HuH-7.5 (cell line): ENCODE measurements at regions not wholly inside any gene's neighbourhood (a gene's known extent, or its start where the extent isn't known, plus 50 kb on each side); places are given as distances from the start of the nearest gene placed in this dataset.

Source experiments
- DNase-seq: peaks from one replicate; pipeline ENCODE4 v3.0.0; 2011; ENCODE audit warnings: low spot score

DNA sequence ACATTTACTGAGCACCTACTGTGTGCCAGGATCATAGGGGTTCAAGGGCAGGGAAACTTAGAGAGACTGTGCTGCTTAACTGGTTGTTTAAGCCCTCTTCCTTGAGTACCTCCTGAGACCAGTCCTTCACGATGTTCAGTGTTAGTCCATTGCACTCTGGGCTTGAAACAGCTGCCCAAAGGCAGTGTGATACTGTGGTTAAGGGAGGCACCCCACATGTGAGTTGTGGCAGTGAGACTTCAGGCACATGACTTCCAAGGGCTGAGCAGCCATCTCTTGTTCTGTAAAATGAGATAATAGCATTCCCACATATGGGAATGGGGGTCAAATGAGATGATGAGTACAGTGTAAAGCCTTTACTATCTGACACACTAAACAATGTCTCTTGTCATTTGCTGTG lies 75.1 kb downstream of the LINGO1 start:
- no peak for DNase-seq

DNA sequence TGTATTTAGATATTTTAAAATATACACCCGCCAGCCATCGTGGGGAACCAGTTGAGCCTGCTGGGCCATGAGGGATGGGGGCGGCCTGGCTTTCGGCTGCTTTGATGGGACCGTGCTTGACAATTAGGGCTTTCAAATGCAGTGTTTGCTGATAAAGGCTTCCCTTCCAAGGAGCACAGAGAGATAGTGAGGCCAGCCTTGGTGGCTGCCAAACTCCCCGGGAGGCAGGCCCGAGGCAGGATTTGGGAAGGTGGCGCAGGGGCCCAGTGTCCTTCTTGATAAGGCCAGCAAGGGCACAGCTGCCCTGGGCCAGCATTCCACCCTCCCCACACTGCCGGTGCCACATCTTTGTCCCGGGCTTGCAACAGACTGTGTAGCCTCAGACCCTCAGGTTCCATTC lies 75.6 kb downstream of the LINGO1 start:
- DNase-seq: no peak

DNA sequence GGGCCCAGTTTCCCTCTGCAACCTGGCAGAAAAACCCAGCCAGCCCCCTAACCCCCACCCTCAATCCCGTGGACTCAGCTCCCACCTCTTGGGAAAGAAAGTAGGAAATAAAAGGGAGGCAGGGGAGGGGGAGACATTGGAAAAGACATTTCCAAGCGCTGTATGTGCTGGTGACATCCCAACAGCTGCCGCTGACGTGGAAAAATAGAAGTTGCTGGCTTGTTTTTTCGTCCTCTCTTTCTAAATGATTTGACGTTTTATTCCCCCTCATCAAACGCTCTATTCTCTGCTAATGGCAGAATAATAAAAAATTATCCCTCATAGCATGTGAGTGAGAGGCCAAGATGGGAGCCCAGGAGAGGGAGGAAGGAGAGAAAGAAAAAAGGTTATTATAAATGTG lies 76.1 kb downstream of the LINGO1 start:
- no peak for DNase-seq

DNA sequence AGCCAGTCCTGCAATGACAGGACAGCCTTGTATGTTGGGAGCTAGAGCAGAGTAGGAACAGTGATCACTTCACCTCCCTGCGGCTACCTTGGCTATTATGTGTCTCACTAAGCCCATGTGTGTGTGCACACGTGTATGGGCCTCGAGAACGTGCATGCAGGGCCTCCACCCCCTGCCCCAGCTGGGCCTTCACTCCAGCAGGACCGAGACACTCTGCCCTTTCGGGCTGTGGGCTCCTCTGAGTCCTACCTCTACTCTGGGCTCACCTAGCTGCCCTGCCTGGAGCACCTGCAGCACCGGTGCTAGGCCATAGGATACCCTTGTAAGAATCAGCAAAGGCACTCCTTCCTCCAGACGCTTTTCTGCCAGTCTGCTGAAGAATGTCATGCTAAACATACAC lies 77.5 kb downstream of the LINGO1 start:
- no peak for DNase-seq

DNA sequence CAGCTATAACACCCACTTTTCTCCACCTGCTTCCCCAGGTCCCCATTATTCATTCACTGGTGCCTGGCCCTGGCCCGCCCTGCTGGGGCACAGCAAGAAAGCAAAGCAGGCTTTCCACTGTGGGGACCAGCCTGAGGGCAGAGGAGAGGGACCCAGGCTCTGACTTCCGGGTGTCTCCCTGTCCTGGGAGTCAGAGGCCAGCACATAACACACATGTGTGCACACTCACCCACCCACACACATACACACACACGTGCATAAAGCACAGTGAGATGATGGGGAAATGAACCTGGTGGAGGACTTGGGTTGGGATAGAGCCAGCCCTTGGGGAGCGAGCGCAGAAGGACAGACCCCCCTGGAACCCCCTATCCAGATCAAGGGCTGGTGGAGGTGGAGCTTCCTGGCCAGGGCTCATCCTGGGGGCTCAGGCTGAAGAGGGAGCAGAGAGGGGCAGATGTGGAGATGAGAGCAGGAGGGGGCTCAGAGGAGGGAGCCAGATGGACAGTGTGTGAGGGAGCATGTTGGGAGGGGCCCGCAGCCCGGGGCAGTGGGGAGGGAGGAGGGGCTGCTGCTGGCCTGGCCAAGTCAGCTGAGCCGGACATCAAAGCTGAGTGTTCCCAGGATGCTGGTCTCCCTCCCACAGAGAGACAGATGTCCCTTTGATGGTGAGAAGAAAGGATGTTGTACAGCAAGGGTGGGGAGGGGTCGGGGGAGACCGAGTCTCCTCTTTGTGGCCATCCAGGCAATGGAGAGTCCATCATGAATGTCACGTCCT lies 78.2 kb downstream of the LINGO1 start:
- no peak for DNase-seq

DNA sequence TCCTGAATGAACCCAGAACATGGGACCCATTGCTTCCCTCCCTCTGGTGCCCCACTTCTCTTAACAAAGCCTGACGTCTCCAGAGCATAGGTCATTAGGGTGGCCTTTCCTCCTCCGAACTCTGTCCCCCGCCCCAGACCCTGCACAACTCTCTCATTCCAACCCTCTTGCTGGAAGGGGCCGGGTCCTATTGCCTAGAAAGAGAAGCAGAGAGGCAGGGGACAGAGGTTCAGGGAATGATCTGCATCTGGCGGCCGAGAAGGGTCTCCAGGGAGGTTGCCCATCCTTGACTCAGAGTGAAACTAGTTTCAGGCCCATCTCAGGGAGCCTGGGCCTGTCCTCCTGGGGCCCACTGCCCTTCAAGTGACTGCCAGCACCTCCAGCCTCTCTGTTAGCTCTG lies 79.0 kb downstream of the LINGO1 start:
- no peak for DNase-seq

DNA sequence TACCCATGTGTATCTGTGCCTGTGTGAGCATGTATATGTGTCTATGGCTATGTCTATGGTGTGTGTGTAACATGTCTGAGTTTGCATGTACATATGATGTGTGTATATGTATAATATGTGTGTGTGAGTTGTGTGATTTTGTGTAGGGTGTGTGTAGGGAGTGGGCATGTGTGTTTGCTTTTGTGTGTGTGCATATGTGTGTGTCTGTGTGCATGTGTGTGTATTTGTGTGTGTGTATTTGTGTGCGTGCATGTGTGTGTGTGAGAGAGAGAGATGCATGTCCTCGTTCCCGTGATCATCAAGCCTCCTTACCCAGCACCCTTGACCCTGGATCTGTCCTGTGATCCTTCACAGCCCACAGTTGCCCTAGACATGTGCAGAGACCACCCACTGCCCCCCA lies 79.5 kb downstream of the LINGO1 start:
- DNase-seq: no peak

DNA sequence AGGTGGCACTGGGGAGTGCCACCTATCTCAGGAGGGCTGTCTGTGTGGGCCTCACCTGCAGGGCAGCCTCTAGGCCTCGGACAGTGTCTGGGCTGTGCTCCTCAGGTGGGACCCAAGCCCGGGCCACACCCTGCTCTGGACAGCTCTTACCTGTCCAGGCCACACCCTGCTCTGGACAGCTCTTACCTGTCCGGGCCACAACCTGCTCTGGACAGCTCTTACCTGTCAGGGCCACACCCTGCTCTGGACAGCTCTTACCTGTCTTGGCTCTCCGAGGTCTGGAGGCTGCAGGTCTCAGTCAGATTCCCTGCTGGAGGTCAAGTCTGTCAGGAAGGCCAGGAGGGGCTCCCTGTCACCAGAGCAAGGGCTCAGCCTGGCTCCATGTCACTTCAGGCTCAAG lies 80.6 kb downstream of the LINGO1 start:
- DNase-seq: no peak

DNA sequence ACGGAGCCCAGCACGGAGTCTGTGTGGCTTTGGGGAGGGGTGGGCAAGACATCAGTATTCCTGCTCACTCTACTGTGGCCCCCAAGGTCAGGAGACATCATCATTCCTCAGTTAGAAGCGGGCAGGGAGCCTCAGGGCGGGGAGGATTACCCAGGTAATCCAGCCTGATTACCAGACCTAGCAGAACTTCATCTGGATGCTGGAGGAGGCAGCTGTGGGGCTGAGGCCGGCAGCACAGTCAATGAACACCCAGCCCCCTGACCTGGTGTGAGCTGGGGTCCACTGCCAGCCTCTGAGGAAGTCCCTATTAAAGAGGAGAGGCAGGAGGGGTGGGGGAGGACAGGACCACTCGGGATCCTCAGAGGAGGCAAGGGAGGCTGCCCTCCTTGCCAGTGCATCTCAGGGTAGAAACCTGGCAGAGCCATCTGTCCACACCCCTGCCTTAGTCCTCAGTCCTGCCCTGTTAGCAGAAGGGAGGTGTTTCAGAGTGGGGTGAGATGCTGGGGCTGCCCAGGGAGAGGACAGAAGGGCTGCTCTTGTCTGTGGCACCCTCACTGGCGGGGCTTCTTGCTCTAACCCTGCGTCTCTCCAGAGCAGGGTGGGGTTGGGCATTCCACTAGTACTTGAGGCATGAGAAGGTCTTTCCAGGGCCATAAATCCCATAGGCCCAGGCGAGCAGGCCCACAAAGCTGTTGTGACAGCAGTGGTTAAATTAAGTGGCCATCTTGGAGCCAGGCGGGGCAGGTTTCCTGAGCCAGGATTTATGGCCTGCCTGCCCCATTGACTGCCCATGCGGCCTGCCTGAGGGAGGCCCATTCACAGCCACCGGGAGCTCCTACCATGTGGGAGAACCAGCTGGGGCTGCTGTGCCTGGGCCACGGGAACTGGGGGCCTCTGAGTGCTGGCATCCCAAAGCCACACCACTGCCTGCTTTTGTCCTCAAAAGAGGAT lies 82.1 kb downstream of the LINGO1 start:
- DNase-seq: no peak

DNA sequence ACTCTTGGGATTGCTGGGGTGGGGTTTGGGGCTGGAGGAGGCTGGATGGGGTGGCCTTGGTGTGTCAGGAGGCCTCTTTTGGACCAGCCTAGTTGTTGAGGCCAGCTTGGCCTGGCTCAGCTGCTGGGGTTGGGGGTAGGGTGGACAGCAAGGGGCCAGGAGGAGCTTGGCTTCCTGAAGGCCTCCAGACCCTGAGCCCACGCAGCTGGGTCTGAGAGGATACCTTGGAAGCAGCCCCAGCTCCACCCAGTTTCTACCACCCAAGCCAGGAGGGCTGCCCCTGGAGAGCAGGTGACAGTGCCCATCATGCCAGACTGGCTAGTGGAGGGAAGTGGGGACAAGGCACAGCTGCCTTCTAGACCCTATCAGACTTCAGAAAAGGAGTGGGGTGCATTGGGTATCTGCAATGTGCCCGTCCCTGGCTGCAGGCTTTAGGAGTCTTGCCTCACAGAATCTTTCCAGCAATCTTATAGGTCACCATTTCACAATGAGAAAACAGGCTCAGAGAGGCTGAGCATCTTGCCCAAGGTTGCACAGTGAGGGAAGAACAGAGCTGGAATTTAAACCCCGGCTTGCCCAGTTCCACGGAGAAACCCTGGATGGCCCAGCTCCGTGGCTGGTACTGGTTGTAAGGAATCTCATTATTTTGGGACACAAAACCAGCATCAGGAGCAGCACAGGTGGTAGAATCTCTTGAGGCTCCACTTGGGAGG lies 83.0 kb downstream of the LINGO1 start:
- no peak for DNase-seq

DNA sequence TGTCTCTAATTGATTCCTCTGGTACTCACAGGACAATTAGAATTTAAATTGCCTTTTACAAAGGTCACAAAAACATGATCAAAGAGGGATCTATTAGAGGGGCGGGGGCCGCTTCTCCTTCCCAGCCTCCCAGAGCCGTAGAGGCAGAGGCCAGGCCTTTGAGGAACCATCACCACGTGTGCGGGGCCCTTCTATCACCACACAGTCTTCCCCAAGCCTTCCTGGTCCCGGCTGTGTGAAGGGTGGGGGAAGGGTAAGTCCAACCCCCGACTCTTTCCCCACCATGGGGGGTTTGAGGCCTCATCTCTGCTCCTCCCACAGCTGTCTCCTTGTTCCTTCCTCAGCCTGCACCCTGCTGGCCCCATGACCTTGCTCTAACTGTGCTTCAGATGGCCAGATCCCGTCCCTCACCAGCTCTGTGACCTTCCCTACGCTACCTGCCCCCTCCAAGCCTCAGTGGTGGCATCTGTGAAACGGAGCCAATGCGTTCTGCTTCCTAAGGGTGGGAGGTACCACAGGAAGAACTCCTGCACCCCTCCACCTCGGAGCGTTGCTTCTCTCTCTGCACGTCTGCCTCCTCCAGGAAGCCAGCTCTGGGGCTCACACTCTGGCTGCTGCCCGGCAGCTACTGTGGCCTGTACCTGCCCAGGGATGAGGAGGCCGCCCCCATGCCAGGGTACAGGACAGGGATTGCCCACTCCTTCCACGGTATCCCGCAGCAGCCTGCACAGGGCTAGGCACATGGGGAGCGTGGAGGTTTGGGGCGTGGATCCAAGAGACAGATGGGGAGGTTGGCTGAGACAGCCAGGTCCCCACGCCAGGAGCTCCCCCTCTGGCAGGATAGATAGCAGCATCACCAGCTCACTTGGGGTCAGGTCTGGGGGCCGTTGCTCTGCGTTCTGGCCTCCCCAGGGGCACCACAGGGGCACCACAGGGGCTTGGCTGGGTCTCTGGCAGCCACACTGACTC lies 83.8 kb downstream of the LINGO1 start:
- DNase-seq: no peak

DNA sequence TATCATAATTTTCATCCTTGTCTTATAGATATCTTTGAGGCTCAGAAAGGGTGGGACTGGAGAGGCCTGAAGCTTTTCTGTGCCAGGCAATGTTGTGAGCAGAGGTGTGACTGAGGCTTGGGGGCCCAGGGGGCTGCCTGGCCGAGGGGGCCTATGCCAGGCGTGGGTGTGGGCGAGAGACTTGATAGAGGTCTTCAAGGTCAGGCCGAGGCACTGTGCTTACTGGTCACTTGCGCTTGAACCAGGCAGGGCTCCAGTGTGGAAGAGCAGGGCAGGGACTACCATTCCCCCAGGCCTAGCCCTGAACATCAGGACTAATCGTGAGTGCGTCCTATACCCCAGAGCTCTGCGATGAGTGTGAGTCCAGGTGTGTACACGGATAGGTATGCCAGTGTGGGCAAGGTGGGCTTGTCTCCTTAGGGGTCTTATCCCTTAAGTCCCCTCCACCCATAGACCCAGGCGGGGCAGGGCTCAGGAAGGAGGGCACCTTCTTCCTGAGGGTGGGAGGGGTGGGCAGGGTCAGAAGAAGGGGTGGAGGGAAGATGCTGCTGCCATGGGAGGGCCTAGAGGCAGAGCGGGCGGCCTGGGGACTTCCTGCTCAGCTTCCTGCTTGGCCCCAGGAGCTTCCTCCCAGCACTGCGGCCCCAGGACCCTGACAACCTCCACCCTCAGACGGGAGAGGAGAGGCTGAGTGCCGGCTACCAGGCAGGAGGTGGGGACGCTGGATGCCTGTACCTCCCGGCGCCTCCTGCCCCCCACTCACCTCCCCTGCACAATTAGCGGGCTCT lies 84.7 kb downstream of the LINGO1 start:
- DNase-seq: no peak

DNA sequence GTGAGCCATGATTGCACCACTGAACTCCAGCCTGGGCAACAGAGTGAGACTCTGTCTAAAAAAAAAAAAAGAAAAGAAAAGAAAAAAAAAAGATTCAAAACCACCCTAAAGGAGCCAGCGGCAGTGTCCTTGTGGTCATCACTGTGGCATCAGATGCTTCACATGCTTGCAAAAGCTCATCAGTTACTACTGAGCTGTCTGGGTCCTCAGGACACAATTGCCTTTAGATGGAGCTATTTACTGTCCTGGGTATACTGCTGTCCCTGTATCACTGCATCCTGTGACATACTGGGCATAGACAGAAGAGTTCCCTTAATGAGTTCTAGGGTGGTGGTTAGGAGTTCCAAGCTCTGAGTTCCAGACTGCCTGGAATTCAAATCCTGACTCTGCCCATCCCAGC lies 85.8 kb downstream of the LINGO1 start:
- no peak for DNase-seq

DNA sequence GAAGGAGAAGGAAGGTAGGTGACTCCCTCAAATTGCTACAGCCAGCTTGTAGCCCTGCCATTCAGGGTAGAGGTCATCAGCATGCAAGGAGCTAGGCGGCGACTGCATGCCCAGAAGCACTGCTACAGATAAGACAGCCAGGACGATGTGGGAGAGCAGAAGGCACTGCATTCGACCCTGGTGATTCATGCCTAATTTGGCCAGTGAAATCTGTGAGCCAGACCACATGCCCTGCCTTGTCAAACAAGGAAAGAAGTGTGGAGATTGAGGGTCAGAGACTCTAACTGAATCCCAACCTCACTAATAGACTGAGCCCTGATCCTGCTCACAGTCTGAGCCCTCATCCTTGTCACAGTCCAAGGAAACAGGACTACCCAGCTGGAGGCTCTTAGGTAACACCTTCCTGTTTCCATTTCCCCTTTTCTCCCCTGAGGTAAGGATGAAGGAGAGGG lies 86.6 kb downstream of the LINGO1 start:
- DNase-seq: no peak

DNA sequence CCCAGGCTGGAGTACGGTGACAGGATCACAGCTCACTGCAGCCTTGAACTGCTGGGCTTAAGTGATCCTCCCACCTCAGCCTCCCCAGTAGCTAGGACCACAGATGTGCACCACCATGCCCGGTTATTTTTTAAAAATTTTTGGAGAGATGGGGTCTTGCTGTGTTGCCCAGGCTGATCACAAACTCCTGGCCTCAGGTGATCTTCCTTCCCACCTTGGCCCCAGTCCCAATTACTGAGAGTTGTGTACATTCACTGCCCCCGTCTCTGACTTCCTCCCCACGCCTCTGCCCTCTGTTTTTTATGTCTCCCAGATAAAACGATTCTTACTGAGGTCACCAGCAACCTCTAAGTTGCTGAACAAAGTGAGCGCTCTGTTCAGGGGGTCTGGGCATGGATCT lies 87.7 kb downstream of the LINGO1 start:
- no peak for DNase-seq

DNA sequence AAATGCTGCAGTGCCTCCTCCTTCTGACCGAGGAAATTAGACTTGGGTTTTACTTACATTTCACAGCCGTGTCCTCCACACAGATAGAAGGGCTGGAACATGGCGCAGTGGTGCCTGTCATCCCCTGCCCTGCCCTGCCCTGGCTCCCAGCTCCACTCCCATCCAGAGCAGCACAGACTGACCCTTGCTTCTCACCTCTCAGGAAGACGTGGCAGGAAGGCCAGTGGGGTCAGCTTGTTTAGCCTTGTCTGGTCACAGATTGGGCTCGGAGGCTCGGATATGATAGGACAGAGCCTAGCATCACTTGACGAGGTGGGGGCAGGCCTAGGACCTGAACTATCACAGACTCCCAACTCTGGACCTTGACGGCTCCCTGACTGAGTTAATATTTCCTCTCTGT lies 88.5 kb downstream of the LINGO1 start:
- DNase-seq: no peak

DNA sequence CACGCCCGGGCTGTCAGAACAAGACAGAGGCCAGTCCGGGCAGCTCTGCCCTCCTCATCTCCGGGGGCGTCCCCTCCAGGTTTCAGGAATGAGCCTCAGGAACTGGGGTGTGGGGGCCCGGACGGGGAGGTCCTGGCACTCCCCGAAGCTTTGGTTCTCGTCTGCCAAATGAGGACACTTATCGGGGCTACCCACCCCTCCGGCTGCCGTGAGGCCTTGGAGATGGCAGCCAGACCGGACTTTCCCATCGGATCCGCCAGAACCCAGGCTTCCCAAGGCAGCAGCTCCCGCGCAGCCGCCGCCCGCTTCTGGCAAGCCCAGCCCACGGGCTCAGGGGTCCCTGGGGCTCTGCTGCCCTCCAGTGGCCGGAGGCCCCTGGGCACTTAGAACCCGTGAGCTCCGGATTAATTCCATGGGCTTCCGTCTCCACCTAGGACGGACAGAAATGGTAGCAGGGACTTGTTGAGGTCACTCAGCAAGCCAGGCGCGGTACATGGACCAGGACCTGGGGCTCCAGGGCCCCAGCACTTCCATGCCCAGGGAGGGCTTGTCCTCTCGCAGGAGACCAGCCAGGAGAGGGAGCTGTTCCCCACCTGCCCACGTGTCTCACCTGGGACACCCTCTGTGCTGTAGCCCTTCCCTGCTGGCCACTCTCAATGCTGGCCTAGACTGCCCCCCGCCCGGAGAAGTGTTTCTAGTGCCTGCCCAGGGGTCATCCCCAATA lies 89.4 kb downstream of the LINGO1 start:
- peak; percentile 98 for DNase-seq

DNA sequence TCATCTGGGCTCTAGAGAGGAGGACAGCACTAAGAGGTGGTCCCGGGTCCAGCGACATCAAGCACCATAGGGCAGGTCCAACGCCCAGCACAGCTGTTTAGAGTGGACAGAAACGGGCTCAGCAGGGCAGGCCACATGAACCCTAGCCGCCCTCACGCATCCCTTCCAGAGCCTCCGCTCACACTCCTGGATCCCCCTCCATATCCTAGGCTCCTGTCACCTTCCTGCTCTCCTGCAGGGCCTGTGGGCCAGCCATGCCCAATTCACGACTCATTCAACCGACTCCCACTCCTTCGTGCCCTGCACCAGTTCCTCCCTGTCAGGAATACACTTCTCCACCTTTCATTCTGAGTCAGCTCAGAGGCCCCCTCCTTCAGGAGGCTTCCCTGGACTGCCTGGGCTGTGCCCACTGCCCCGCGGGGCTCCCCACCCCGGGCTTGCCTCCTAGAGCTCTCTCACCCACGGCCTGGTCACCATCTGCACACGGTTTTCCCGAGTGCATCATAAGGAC lies 90.2 kb downstream of the LINGO1 start:
- DNase-seq: no peak

DNA sequence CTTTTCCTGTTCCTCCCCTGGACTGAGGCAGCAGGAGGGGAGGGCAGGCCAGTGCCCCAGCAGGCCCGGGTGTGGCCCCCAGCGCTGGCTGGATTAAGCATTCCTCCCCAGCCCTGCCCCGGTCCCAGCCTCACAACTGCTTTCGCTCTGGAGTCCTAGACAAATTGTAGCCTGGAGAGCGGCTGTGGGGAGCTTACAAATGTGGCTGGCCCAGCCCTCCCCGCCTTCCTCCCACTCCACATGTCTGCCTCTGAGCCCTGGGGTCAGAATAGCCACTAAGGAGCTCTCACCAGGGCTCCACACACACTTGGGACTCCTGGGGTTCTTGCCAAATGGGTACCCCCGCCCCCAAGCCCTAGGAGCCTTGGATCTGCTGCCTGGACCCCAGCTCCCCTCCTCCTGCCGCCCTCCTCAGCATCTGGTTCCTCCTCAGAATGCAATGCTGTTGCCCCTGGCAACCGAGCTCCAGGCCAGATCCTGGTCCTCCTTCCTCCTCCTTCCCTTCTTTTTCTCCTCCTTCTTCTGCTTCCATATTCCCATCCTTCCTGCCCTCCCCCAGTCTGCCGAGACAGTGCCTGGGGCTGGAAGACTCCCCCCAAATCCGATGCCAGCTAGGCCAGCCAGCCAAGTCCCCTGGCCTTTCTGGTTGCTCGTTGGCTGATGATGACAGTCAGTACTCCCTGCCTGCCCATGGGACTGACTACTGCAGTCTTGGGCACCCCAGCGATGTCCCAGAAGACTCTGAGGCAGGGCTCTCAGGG lies 91.1 kb downstream of the LINGO1 start:
- no peak for DNase-seq
